Lower leg skin (tissue), 4 donors: ENCODE measurements at regions not wholly inside any gene's neighbourhood (a gene's known extent, or its start where the extent isn't known, plus 50 kb on each side); places are given as distances from the start of the nearest gene placed in this dataset.
"Not testable (repeated sequence)": the region's sequence is repeated elsewhere in the genome, so short reads cannot be mapped to it uniquely, and the experiment has no call there.

Experiments used
- DNase-seq, 2 donors: peaks; one replicate each; pipeline ENCODE4 v3.0.0-alpha.2; 2019; ENCODE audit warnings: low spot score in 2 of 2
- H3K4me3 ChIP-seq: fragments of 200-600 bp; sonication (generic); 2 replicates; pipeline ENCODE4 v1.5.1; 2017; ENCODE audit warnings: mild to moderate bottlenecking, low read depth; ENCODE audit not compliant: poor library complexity, severe bottlenecking
- POLR2A ChIP-seq, 2 donors: fragments of 450-650 bp; IDR thresholded peaks; one replicate each; pipeline ENCODE4 v1.6.1; 2016 to 2017; ENCODE audit warnings: antibody characterized with exemption in 2 of 2, mild to moderate bottlenecking in 1 of 2, moderate library complexity in 1 of 2
- WGBS, 2 donors: methylation state at CpG; one replicate each; pipeline ENCODE4 v1.1.5; 2018; 5-methylcytosine and 5-hydroxymethylcytosine counted together
- intact Hi-C: fragments of 100-400 bp; cut with DNase I; formaldehyde crosslinking; loops from one replicate; pipeline ENCODE4 v1.15.0; 2023; ENCODE audit warnings: low total_unique reads
- TF ChIP-seq, protein P1 (sequence below), 3 donors: fragments of 450-650 bp; IDR thresholded peaks; one replicate each; pipeline ENCODE4 v1.5.1; 2016; ENCODE audit warnings: antibody characterized with exemption in 3 of 3, mild to moderate bottlenecking in 3 of 3, moderate library complexity in 2 of 3

DNA sequence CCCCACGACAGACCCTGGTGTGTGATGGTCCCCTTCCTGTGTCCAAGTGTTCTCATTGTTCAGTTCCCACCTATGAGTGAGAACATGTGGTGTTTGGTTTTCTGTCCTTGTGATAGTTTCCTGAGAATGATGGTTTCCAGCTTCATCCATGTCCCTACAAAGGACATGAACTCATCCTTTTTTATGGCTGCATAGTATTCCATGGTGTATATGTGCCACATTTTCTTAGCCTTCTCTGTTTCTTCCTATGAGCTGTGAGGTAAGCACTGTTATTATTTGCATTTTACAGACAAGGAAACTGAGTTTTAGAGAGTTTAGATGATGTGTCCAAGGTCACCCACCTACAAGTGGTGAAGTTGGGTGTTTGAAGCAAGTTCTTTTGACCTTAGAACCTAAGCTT lies 51.1 kb upstream of the BNC1 start:
- intact Hi-C loops, H3K4me3 ChIP-seq, DNase-seq: not testable (repeated sequence)
- 82 to 86% methylated on average over 1 of the region's 1 CpG for WGBS, 2 donors

DNA sequence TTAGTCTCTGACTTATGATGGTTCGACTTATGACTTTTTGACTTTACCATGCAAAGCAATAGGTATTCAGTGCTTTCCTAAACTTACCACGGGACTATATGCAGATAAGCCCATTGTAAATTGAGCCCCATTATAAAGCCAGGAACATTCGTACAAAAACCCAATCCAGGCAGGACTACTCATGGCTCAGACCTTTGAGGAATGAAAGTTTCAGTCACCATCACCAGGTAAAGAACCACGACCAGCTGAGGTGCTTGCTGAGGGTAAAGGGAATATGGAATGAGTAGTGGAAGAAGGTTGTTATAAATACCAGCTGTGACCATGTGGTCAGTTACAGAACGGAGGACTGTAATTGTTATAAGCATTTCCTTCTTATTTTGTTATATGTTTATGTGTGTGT lies 54.9 kb upstream of the BNC1 start:
- no peak for DNase-seq
- no peak overlapping the region for H3K4me3 ChIP-seq
- 82 to 90% methylated on average over 5 of the region's 5 CpGs for WGBS, 2 donors
- no peak for TF ChIP-seq POLR2A (IDR thresholded peaks at IDR 0.05)
- TF ChIP-seq, protein P1, sequence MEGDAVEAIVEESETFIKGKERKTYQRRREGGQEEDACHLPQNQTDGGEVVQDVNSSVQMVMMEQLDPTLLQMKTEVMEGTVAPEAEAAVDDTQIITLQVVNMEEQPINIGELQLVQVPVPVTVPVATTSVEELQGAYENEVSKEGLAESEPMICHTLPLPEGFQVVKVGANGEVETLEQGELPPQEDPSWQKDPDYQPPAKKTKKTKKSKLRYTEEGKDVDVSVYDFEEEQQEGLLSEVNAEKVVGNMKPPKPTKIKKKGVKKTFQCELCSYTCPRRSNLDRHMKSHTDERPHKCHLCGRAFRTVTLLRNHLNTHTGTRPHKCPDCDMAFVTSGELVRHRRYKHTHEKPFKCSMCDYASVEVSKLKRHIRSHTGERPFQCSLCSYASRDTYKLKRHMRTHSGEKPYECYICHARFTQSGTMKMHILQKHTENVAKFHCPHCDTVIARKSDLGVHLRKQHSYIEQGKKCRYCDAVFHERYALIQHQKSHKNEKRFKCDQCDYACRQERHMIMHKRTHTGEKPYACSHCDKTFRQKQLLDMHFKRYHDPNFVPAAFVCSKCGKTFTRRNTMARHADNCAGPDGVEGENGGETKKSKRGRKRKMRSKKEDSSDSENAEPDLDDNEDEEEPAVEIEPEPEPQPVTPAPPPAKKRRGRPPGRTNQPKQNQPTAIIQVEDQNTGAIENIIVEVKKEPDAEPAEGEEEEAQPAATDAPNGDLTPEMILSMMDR (IDR thresholded peaks at IDR 0.05): no peak
- intact Hi-C loops: no loop called here

DNA sequence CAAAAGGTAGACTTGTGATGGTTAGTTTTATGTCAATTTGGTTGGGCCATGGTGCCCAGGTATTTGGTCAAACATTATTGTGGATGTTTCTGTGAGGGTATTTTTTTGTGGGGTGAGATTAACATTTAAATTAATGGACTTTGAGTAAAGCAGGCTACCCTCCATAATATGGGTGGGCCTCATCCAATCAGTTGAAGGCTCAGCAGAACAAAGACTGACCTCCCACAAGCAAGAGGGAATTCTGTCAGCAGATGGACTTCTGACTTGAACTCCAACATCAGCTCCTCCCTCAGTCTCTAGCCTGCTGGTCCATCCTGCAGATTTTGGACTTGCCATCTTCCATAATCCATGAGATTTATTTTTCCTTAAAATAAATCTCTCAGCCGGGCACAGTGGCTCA lies 55.6 kb upstream of the BNC1 start:
- 90 to 93% methylated on average over 1 of the region's 1 CpG for WGBS, 2 donors
- TF ChIP-seq POLR2A (IDR thresholded peaks at IDR 0.05): no peak
- TF ChIP-seq, protein P1 (IDR thresholded peaks at IDR 0.05): no peak
- no peak for DNase-seq
- H3K4me3 ChIP-seq: no peak overlapping the region
- intact Hi-C loops: no loop called here

- H3K4me3 ChIP-seq: no peak overlapping the region
- DNase-seq: no peak
- 72 to 78% methylated on average over 3 of the region's 3 CpGs for WGBS, 2 donors
- TF ChIP-seq, protein P1 (IDR thresholded peaks at IDR 0.05): no peak
- TF ChIP-seq POLR2A (IDR thresholded peaks at IDR 0.05): no peak
- intact Hi-C loops: no loop called here
Observed at GRCh38 chr15:83346342-83346741, 61.9 kb upstream of the BNC1 start.

DNA sequence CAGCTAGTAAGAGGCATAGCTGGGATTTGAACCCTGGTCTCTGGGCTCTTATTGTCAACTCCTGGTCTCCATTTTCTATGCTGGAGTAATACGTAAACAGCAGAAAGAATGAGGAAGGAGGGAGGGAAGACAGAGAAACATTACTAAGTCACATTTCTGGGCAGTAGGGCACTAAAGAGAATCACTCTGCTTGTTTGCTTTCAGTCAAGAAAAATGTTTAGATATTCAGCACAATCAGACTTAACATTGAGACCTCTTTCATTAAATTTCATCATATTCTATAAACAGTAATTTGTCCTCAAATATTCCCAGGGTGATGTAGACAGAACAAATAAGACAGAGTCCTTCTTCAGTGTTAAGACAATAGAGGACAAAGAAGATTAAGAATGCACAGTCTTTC lies 67.7 kb upstream of the BNC1 start:
- WGBS, 2 donors: 72 to 82% methylated on average over 1 of the region's 1 CpG
- no peak overlapping the region for H3K4me3 ChIP-seq
- intact Hi-C loops: no loop called here

DNA sequence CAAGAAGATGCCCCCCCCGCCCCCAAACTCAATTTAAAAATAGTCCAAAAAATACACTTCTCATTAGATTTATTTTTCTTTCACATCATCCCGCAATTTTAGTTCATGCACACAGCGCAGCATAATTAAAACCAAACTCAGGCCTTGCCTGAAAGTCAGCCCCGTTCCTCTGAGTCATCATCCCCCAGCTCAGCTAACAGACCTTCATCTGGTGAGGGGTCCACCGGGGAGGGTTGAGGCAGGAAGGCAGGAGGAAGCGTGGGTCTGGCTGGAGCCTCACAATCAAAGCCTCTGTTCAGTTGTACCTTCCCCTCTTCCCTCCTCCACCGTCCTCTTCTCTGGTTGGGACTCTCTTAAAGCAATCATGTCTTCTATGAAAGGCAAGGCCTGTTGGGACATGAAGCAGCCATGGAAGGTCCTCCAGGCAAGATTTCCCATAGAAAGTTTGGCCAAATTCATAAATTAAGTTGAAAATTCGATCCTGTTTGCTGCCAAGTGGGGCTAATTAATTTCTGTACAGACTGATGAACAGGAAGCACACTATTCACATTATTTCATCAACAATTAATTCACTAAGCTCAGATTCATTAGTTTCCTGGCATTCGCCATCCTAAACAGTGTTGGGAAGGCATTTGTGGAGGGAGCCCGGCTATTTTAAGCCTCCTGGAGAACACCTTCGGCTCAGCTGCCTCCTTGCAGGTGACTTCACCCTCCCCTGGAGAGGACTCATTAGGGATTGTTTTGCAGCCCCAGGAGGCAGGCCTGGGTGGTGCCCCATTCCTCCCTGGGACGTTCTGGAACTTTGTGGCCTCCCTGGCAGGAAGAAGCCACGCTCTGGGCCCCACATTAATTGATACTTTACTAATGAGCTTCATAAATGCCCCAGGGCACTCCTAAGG lies 72.3 kb upstream of the BNC1 start:
- intact Hi-C loops: no loop called here
- DNase-seq: no peak
- 28 to 32% methylated on average over 13 of the region's 13 CpGs for WGBS, 2 donors
- H3K4me3 ChIP-seq: no peak overlapping the region
- TF ChIP-seq, protein P1 (IDR thresholded peaks at IDR 0.05): no peak
- no peak for TF ChIP-seq POLR2A (IDR thresholded peaks at IDR 0.05)

More for the DNA sequence above, 67.7 kb upstream of the BNC1 start:
- no peak for TF ChIP-seq POLR2A (IDR thresholded peaks at IDR 0.05)
- TF ChIP-seq, protein P1 (IDR thresholded peaks at IDR 0.05): no peak
- no peak for DNase-seq
